ENCODE measurements at regions not wholly inside any gene's neighbourhood (a gene's known extent, or its start where the extent isn't known, plus 50 kb on each side); places are given as distances from the start of the nearest gene placed in this dataset.
"Not testable (repeated sequence)": the region's sequence is repeated elsewhere in the genome, so short reads cannot be mapped to it uniquely, and the experiment has no call there.

DNA sequence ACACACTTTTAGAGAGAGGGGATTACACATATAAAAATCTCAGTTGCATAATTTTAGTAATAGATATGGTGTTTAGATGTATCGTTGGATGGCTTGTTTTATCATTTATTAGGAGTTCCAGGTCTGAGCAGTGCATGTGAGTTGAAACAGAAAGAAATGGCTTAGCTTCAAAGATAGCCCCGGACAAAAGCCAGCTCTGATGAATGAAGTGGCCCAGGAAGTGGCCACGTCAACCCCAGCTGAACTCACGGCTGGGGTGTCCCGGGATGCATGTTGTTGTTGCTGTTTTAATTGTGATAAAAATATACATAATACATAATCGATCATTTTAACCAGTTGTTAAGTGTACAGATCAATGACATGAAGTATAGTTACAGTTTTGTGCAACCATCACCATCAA lies 1513.6 kb downstream of the BRD1 start:
- DNase-seq: no peak

DNA sequence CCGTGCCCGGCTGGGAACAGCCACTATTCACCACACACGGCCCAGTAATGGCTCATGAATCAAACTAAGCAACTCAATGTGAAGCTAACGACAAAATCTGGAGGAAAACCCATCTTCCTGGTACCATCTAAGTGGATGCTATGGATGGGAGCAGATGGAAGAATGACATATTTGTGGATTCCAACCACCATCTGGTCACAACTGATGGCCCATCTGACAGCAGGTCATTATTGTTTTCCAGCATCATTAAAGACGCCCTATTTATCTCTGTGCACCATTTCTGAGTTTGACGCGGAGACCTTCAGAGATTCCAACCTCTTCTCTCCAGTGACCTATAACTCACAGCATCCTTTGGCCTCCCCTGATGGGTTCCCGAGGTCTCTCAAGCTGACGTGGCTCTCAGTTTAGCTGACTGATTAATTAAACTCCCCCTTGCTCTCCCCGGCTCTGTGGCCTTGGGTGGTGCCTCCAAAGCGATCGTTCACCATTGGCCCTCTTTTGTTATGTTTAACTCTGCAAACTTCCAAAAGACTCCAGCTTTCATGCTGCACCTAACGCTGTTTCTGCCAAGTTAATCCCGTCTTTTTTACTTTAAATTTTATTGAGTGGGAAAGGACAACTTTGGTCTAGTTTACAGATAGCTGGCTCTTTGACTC lies 1514.4 kb downstream of the BRD1 start:
- no peak for DNase-seq

DNA sequence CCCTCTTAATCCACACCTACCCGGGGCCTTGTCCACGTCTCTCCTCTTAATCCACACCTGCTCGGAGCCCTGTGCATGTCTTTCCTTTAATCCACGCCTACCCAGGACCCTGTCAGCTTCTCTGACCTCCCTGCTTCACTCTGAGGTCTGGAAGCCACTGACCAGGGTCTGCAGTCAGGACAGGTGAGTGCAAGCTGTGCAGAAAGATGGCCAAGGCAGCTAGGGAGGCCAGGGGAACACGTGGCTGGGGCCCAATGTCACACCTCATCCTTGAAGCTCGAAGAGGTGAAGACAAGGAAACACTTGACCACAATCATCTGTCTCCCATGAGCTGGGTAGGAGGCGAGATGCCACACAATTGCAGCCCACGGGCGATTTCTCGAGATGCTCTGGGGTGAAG lies 1516.9 kb downstream of the BRD1 start:
- no peak for DNase-seq

DNA sequence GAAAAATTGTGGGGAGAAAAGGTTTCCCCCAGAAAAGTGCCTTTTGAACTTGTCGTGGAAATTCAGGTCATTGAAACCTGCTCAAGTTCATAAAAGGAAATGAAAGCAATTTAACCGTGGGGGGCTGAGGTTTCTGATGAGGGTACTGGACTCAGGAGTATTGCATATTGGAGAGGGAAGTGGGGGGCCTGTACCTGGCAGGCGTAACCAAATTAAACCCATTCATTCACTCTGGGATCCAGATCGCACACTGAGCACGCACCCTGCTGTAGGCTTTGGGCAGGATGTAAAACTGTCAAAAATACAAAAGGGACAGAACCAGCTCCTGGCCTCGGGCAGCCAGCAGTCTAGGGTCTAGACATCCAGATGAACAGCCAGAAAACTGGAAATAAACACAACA lies 1517.4 kb downstream of the BRD1 start:
- no peak for DNase-seq

DNA sequence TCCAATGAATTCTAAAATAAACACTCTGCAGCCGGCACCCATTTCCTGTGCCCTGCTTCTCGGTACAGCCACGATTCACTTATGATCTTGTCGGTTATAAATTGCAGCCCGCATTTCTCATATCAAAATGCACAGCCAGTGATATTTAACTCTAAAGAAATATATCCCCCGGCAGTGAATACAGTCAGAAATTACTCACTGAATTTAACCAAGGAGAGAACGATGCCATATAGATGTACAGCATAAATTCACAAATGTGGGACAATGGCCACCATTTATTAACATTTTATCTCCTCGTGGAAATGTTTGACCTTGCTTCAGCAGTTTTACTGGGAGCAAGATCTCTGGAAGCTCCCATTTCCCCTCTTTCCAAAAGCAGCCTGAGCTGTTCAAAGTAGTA lies 1517.8 kb downstream of the BRD1 start:
- no peak for DNase-seq

DNA sequence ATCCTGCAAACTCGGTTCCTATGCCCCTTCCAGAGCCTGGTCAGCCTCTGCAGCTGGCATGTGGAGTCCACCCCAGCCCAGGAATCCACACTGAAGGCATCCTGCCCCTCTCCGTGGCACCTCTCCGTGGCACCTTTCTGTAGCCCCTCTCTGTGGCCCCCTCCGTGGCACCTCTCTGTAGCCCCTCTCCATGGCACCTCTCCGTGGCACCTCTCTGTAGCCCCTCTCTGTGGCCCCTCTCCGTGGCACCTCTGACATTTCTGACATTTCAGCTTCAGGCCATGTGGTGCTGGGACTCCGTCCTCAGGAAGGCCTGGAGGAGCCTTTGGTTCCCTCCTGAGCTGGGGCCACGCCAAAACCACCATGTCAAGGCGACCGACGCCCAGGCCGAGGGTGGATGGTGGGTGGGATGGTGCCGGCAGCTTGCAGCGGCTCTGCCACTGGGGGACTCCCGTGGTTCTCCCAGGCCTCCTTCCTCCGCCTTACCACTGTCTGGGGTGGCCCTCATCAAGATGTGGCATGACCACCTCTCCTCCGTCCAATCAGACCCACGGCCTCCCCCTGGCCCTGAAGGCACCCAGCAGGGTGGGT lies 1518.5 kb downstream of the BRD1 start:
- no peak for DNase-seq

DNA sequence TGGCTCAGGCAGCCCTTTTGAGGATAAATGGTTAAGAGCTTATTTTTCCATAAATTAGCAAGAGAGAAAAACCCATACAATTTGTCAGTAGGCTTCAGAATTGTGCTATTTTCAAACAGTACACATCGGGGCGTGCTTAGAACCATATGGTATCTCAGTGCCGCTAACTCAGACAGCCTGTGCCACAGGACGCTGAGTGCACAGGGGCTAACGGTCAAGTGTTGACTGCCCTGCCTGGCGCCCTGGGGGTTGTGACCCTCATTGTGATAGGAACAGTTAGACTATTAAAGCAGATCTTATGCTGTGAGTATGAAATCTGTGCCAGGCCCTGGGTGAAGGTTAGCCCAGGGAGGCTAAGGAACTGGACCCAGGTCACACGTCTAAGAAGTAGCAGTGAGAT lies 1519.7 kb downstream of the BRD1 start:
- no peak for DNase-seq

DNA sequence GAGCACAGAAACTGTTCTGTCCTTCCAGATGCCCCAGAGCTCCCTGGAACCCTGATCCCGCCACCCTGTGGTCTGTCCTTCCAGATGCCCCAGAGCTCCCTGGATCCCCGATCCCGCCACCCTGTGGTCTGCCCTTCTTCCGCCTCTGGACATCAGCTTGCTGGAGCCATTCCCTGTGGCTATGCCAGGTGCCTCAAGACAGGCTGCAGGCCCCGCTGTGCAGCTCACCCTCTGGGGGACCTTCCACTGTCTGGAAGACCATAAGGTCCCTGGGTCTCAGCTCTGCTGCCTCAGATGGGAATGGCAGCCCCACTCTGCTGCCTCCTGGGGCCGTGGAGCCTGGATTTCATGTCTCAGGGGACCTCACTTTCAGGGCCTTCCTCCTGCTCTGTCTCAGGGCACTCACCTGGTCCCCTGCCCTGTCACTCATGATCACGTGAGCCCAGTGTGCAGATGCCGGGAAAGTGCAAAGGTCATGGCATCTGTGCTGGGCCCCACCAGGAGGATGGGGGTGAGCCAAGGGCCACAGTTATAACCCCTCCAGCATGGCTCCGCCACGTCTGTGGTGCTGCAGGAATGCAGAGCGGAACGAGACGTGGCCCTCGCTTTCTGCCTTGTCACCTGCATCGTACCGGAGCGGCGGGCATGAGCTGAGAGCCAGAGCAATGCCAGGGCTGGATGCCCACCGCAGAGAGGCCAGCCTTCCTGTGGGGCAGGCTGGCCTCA lies 1520.7 kb downstream of the BRD1 start:
- no peak for DNase-seq

DNA sequence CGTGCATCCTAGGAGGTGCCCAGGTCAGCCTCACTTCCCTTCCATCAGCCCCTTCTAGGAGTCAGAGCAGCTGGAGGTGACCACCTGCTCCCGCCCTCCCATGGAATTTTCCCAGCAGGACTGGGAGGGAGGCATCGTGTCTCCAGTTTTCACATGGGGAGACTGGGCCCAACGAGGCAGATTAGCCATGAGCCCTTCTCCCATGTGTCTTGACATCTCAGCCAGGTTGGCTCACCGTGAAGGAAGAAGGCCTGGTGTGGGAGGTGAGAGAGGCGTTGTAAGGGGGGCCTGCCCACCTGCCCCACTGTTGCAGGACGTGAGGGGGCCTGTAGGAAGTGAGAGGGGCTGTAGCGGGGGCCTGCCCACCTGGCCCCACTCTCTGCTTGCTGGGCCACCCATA lies 1521.4 kb downstream of the BRD1 start:
- DNase-seq: no peak

DNA sequence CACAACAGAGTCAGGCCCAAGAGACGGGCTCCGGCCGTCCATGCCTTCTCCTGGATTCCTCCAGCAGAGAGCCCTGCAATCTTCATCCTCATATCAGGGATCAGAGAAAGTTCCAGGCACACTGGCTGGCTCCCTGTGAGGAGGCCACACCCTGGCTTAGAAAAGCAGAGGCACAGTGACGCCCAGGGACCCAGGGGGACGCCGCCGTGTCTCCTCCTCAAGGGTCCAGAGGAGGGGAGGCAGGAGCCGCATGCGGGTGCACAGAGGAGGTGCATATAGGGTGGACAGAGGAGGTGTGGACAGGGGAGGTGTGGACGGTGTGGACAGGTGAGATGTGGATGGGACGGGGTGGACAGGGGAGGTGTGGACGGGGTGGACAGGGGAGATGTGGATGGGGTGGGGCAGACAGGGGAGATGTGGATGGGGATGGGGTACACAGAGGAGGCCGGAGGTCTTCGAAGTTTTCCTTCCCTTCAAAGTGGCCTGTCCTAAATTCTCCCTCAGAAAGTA lies 1521.9 kb downstream of the BRD1 start:
- DNase-seq: no peak

DNA sequence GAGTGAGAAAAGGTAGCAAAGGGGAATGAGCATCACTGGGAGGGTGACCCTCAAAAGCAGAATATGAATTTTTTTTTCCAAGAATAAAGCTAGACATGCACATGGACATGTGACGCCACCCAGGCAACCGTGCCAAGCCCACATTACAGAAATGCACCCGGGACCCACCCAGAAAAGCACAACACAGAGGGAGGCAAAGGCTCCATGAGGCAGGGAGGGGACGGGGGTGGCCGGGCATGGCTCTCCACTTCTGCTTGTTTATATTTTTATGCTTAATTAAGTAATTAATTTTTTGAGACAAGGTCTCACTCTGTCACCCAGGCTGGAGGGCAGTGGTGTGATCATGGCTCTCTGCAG lies 1524.3 kb downstream of the BRD1 start:
- DNase-seq: no peak

DNA sequence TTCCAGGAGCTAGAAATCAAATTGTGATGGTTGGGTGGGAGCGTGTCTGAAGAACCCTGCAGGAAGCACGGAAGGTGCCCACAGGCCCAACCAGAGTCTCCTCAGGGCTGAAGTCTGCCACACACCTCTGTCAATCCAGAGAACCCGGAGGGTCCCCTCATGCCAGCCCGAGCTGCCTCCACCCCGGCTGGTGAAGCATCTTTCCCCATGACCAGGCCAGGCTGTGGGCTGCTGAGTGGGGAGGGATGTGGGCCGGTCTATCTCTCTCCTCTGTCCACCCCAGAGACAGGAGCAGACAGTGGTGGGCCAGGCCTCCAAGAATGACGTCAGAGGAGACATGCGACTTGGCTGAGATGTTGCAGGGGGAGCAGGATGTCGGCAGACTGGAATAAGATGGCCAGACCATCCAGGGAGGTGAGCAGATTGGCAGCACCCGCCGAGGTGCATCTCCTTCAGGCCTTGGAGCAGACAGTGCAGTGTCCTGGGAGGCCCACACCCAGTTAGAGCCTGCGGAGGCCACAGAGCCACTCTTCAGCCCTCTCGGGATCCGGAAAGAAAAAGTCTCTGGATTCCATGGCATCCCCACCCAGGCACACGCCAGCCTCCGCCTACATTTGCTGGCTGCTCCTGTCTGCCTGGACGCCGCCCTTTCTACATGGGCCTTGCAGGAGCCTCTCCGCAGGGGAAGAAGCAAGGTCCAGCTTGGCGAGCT lies 1524.9 kb downstream of the BRD1 start:
- no peak for DNase-seq

DNA sequence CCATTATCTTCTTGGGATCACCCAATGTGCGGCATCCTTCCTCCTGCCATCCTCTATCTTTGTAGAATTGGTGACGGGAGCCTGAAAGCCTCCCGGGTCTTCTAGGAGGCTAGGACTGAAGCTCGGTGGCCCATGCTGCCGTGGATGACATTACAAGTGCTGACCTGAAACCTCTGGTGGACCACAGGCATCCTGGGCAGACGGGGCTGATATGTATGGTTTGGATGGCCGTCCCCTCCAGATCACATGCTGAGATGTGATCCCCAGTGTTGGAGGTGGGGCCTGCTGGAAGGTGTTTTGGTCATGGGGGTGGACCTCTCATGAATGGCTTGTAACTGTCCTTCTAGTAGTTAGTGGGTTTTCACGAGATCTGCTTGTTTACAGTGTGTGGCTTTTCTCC lies 1525.8 kb downstream of the BRD1 start:
- DNase-seq: no peak

DNA sequence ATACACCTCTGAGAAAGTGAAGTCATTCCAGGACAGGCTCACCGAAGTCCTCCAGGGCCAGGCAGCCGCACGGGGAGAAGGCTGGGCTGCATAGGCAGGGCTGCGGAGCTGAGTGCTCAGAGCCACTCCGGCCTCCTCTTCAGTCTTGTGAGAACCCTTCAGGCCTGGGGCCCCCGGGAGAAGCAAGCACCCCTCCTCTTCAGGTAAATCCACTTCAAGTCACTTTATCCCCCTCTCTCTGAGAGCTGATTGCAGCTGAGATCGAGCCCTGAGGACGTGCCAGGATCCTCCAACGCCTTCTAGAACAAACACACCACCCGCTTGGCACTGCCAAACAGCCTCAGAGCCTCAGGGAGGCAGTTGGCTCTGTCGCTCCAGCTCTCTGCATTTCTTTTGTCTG lies 1526.3 kb downstream of the BRD1 start:
- DNase-seq: no peak

DNA sequence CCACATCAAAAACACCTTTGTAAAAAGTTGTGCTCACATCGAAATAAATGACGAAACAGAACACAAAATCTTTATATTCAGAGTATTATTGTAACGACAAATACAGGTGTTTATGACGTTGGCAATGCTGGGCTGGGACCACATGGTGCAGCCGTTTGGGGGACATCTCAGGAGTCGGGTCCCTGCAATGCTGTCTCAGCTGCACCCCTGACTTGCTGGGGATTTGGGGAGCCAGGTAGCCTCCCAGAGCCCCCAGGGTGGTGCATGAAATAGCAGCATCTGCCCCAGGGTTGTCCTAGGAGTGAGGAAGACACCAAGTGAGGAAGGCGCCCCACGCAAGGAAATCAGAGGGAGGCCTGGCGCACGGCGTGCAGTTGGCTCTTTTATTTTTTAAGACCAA lies 1526.8 kb downstream of the BRD1 start:
- no peak for DNase-seq

DNA sequence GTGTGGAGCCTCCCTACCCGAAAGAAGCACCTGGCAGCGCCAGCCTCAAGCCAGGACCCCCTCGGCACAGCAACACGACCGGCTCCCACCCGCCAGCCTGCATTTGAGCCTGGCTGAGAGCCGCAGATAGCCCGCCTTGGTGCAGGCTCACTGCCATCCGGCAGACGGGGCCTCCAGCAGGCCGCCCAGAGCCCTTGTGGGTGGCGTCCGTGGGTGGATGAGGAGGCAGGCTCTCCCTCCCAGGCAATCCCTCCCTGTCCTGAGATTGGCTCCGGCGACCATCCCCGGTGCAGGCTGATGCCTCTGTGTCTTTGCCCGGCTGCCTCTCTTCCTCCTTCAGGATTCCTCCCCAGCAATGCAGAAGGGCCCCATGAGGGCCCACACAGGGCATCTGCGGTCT lies 1527.9 kb downstream of the BRD1 start:
- no peak for DNase-seq

DNA sequence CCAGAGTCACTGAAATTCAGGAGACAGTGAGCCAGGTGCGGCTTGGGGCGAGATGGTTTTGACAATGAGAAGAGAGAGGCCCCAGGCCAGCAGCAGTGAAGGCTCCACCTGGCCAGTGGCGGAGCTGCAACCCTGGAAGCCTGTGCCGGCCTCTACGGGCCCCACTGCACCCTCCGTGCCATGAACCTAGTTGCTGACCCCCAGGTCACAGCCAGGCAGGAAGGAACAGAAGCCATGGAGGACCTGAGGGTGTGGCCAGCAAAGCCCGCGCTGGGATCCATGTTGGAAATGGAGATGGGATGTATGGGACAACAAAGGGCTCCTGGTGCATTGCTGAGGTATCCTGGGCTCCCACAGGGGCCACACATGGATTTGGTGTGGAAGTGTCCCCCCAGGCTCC lies 1528.5 kb downstream of the BRD1 start:
- no peak for DNase-seq

DNA sequence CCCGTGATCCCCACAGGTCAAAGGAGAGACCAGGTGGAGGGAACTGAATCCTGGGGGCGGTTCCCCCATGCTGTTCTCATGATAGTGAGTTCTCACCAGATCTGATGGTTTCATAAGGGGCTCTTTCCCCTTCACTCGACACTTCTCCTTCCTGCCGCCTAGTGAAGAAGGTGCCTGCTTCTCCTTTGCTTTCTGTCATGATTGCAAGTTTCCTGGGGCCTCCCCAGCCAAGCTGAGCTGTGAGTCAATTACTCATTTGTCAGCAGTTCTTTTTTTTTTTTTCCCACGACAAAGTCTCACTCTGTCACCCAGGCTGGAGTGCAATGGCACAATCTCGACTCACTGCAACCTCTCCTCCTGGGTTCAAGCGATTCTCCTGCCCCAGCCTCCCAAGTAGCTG lies 1530.4 kb downstream of the BRD1 start:
- DNase-seq: no peak

DNA sequence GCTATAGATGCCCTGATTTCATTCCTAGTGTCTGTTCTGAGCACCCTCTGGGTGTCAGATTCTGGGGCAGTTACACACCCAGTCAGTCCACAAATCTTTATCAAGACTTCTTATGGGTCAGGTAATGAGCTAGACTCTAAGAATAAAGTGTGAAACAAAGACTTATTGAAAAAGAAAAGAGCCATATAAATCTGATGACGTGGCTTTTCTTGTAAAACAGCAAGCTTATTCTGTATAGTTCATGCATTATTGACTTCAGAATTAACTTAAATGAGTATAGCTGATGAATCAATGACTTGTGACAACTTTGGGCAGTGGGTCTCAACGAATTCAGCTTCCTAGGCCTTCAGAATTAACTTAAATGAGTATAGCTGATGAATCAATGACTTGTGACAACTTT lies 1527.5 kb downstream of the TBC1D22A start:
- not testable (repeated sequence) for DNase-seq

DNA sequence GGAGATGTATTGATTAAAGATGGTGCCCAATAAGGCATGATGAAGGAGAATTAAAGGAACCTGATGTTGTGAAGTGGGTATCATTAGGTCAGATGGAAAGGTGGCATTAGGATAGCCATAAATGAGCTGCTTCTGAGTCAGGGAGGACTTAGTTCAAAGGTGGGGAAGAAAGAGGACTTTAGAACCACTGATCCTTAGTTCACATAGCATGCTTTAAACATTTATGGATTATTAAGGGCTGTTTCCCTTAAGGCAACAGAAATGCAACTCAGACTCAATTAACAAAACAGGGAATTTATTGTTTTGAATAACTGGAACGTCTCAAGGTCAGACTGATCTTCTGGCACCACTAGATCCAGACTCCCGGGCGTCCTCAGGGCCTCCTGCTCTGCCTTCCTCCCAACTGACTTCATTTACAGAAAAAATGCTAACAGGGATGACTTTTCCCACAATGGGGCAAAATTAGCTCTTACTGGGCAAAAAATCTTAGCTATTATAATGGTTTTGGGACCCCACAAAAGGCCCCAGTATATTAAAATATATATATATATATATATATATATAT lies 1526.0 kb downstream of the TBC1D22A start:
- DNase-seq: no peak

DNA sequence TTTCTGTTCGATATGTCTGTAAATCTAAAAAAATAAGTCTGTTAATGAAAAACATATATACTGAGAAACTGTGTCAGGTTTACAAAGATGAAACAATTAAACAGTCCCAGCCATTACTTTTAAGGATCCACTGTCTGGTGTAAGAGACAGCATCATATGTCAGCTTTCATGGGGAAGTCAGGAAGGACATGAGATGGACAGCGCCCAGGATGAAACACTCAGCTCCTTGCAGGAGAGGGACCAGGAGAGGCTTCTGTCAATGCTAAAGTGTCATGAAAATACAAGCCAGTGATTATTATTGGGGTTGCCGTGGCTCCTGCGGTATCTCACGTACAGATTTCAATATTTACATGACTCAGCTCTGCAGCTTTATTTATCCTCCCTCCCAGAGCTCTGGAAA lies 1524.6 kb downstream of the TBC1D22A start:
- DNase-seq: no peak

DNA sequence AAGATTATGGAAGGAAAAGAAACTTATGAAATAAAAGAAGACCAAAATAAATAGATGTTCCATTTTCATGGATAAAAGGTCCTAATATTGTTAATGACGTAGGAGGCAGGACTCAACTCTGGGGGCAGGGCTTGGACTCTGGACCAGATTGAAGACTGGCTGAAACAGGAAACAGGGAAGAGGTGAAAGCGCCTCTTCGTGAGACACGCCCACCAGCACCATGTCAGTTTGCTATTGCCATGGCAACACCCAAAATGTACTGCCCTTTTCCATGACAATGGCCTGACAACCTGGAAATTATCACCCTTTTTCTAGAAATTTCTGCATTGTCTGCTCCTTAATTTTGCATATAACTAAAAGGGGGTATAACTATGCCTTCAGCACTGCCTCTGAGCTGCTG lies 1522.2 kb downstream of the TBC1D22A start:
- no peak for DNase-seq

Data from amygdala (tissue), 56 donors.